ENCODE measurements at regions not wholly inside any gene's neighbourhood (a gene's known extent, or its start where the extent isn't known, plus 50 kb on each side); places are given as distances from the start of the nearest gene placed in this dataset.

GRCh38 chr5:5584236-5584745, 161.8 kb downstream of the ICE1 start:
- TF ChIP-seq RAD21 (IDR thresholded peaks at IDR 0.05; ENCODE audit: low read depth) (no peak), YY1 (IDR thresholded peaks at IDR 0.05; ENCODE audit: low read depth) (no peak), FOXM1 (IDR thresholded peaks at IDR 0.05; ENCODE audit: borderline replicate concordance, low read depth) (no peak), EP300 (IDR thresholded peaks at IDR 0.05; ENCODE audit: borderline replicate concordance) (no peak), TAF1 (IDR thresholded peaks at IDR 0.05; ENCODE audit: low read depth) (no peak), TCF12 (IDR thresholded peaks at IDR 0.05; ENCODE audit: low read depth) (no peak), EGR1 (IDR thresholded peaks at IDR 0.05) (no peak), USF1 (IDR thresholded peaks at IDR 0.05) (no peak), CEBPB (IDR thresholded peaks at IDR 0.05) (no peak), ZBTB7A (IDR thresholded peaks at IDR 0.05; ENCODE audit: low read depth) (no peak), MAX (IDR thresholded peaks at IDR 0.05) (no peak)

GRCh38 chr5:5583832-5584231, 161.4 kb downstream of the ICE1 start:
- TF ChIP-seq MAX (IDR thresholded peaks at IDR 0.05) (no peak), ZBTB7A (IDR thresholded peaks at IDR 0.05; ENCODE audit: low read depth) (no peak), FOXM1 (IDR thresholded peaks at IDR 0.05; ENCODE audit: borderline replicate concordance, low read depth) (no peak), EP300 (IDR thresholded peaks at IDR 0.05; ENCODE audit: borderline replicate concordance) (no peak)

GRCh38 chr5:5583023-5583765, 160.7 kb downstream of the ICE1 start:
- no peak for TF ChIP-seq TEAD4 (IDR thresholded peaks at IDR 0.05)
- no peak for TF ChIP-seq USF1 (IDR thresholded peaks at IDR 0.05)
- no peak for TF ChIP-seq CREB1 (IDR thresholded peaks at IDR 0.05; ENCODE audit: low read depth)
- no peak for TF ChIP-seq TCF12 (IDR thresholded peaks at IDR 0.05; ENCODE audit: low read depth)
- TF ChIP-seq MAX (IDR thresholded peaks at IDR 0.05): no peak
- no peak for TF ChIP-seq EP300 (IDR thresholded peaks at IDR 0.05; ENCODE audit: borderline replicate concordance)
- no peak for TF ChIP-seq YY1 (IDR thresholded peaks at IDR 0.05; ENCODE audit: low read depth)
- TF ChIP-seq ZBTB7A (IDR thresholded peaks at IDR 0.05; ENCODE audit: low read depth): no peak

- TF ChIP-seq ZBTB7A (IDR thresholded peaks at IDR 0.05; ENCODE audit: low read depth): no peak
These were observed 158.6 kb downstream of the ICE1 start for GRCh38 chr5:5581080-5581479.

GRCh38 chr5:5576744-5577143, 154.3 kb downstream of the ICE1 start:
- no peak for TF ChIP-seq TAF1 (IDR thresholded peaks at IDR 0.05; ENCODE audit: low read depth)
- no peak for TF ChIP-seq CREB1 (IDR thresholded peaks at IDR 0.05; ENCODE audit: low read depth)
- no peak for TF ChIP-seq RAD21 (IDR thresholded peaks at IDR 0.05; ENCODE audit: low read depth)
- TF ChIP-seq YY1 (IDR thresholded peaks at IDR 0.05; ENCODE audit: low read depth): no peak
- TF ChIP-seq FOXM1 (IDR thresholded peaks at IDR 0.05; ENCODE audit: borderline replicate concordance, low read depth): no peak
- no peak for TF ChIP-seq USF1 (IDR thresholded peaks at IDR 0.05)
- no peak for TF ChIP-seq REST (IDR thresholded peaks at IDR 0.05; ENCODE audit: low read depth)
- no peak for TF ChIP-seq ZBTB7A (IDR thresholded peaks at IDR 0.05; ENCODE audit: low read depth)
- no peak for TF ChIP-seq EP300 (IDR thresholded peaks at IDR 0.05; ENCODE audit: borderline replicate concordance)
- no peak for TF ChIP-seq TCF12 (IDR thresholded peaks at IDR 0.05; ENCODE audit: low read depth)
- TF ChIP-seq MAX (IDR thresholded peaks at IDR 0.05): no peak
- no peak for TF ChIP-seq TEAD4 (IDR thresholded peaks at IDR 0.05)
- no peak for TF ChIP-seq NFIC (IDR thresholded peaks at IDR 0.05)

GRCh38 chr5:5575461-5575860, 153.0 kb downstream of the ICE1 start:
- TF ChIP-seq RAD21 (IDR thresholded peaks at IDR 0.05; ENCODE audit: low read depth) (no peak), REST (IDR thresholded peaks at IDR 0.05; ENCODE audit: low read depth) (no peak), CEBPB (IDR thresholded peaks at IDR 0.05) (no peak), TAF1 (IDR thresholded peaks at IDR 0.05; ENCODE audit: low read depth) (no peak), ZBTB7A (IDR thresholded peaks at IDR 0.05; ENCODE audit: low read depth) (no peak), MAX (IDR thresholded peaks at IDR 0.05) (no peak), EP300 (IDR thresholded peaks at IDR 0.05; ENCODE audit: borderline replicate concordance) (no peak), CREB1 (IDR thresholded peaks at IDR 0.05; ENCODE audit: low read depth) (no peak), USF1 (IDR thresholded peaks at IDR 0.05) (no peak), TCF12 (IDR thresholded peaks at IDR 0.05; ENCODE audit: low read depth) (no peak), TEAD4 (IDR thresholded peaks at IDR 0.05) (no peak), FOXM1 (IDR thresholded peaks at IDR 0.05; ENCODE audit: borderline replicate concordance, low read depth) (no peak), EGR1 (IDR thresholded peaks at IDR 0.05) (no peak), NFIC (IDR thresholded peaks at IDR 0.05) (no peak), YY1 (IDR thresholded peaks at IDR 0.05; ENCODE audit: low read depth) (no peak)
